SK-N-SH treated with all-trans-retinoic acid at 6 μM for 48 hours (cell line): ENCODE measurements at regions not wholly inside any gene's neighbourhood (a gene's known extent, or its start where the extent isn't known, plus 50 kb on each side); places are given as distances from the start of the nearest gene placed in this dataset.

Source experiments
- CSDC2 ChIP-seq: fragments of 250-450 bp; sonication (Bioruptor Pico); IDR thresholded peaks from 2 replicates; pipeline ENCODE4 v1.5.0; 2020; ENCODE audit warnings: mild to moderate bottlenecking, moderate library complexity
- ISL1 ChIP-seq: fragments of 250-450 bp; sonication (Bioruptor Pico); IDR thresholded peaks from 2 replicates; pipeline ENCODE4 v2.1.2; 2022; ENCODE audit warnings: mild to moderate bottlenecking, moderate library complexity
- OSR1 ChIP-seq: fragments of 250-450 bp; sonication (Bioruptor Pico); IDR thresholded peaks from 2 replicates; pipeline ENCODE4 v1.8.0; 2022; ENCODE audit warnings: moderate library complexity, mild to moderate bottlenecking, inconsistent platforms
- PPARA ChIP-seq: fragments of 250-450 bp; sonication (Bioruptor Pico); IDR thresholded peaks from 2 replicates; pipeline ENCODE4 v1.5.0; 2020; ENCODE audit warnings: mild to moderate bottlenecking, borderline replicate concordance
- SNAI2 ChIP-seq: fragments of 250-450 bp; sonication (Bioruptor Pico); IDR thresholded peaks from 2 replicates; pipeline ENCODE4 v1.5.0; 2020; ENCODE audit warnings: mild to moderate bottlenecking, moderate library complexity
- TCF4 ChIP-seq: fragments of 250-450 bp; sonication (Bioruptor Pico); IDR thresholded peaks from 2 replicates; pipeline ENCODE4 v1.8.0; 2021; ENCODE audit warnings: mild to moderate bottlenecking, moderate library complexity, borderline replicate concordance
- TF ChIP-seq, protein P1 (sequence below): fragments of 250-450 bp; sonication (Bioruptor Pico); IDR thresholded peaks from 2 replicates; pipeline ENCODE4 v1.8.0; 2021; ENCODE audit warnings: low read depth, mild to moderate bottlenecking, moderate library complexity, borderline replicate concordance
- TF ChIP-seq, protein P2 (sequence below): fragments of 250-450 bp; sonication (Bioruptor Pico); IDR thresholded peaks from 2 replicates; pipeline ENCODE4 v1.5.1; 2020; ENCODE audit warnings: low read depth, mild to moderate bottlenecking, moderate library complexity
- TF ChIP-seq, protein P3 (sequence below): fragments of 250-450 bp; sonication (Bioruptor Pico); IDR thresholded peaks from 2 replicates; pipeline ENCODE4 v1.8.0; 2020; ENCODE audit warnings: mild to moderate bottlenecking, moderate library complexity, borderline replicate concordance

DNA sequence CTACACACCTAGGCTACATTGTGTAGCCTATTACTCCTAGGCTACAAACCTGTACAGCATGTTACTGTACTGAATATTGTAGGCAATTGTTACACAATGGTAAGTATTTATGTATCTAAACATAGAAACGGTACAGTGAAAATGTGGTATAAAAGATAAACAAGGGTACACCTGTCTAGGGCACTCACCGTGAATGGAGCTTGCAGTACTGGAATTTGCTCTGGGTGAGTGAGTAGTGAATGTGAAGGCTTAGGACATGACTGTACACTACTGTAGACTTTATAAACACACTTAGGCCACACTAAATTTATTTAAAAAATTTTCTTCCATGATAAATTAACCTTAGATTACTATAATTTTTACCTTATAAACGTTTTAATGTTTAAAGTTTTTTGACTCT, 171.7 kb upstream of the NCAM1 start:
- TF ChIP-seq, protein P1, sequence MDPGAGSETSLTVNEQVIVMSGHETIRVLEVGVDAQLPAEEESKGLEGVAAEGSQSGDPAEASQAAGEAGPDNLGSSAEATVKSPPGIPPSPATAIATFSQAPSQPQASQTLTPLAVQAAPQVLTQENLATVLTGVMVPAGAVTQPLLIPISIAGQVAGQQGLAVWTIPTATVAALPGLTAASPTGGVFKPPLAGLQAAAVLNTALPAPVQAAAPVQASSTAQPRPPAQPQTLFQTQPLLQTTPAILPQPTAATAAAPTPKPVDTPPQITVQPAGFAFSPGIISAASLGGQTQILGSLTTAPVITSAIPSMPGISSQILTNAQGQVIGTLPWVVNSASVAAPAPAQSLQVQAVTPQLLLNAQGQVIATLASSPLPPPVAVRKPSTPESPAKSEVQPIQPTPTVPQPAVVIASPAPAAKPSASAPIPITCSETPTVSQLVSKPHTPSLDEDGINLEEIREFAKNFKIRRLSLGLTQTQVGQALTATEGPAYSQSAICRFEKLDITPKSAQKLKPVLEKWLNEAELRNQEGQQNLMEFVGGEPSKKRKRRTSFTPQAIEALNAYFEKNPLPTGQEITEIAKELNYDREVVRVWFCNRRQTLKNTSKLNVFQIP (CRISPR knock-in tag), result no peak
- TF ChIP-seq TCF4 (CRISPR knock-in tag) (no peak), SNAI2 (CRISPR knock-in tag) (no peak), PPARA (CRISPR knock-in tag) (no peak), OSR1 (CRISPR knock-in tag) (no peak), ISL1 (CRISPR knock-in tag) (no peak), CSDC2 (CRISPR knock-in tag) (no peak)
- TF ChIP-seq, protein P2, sequence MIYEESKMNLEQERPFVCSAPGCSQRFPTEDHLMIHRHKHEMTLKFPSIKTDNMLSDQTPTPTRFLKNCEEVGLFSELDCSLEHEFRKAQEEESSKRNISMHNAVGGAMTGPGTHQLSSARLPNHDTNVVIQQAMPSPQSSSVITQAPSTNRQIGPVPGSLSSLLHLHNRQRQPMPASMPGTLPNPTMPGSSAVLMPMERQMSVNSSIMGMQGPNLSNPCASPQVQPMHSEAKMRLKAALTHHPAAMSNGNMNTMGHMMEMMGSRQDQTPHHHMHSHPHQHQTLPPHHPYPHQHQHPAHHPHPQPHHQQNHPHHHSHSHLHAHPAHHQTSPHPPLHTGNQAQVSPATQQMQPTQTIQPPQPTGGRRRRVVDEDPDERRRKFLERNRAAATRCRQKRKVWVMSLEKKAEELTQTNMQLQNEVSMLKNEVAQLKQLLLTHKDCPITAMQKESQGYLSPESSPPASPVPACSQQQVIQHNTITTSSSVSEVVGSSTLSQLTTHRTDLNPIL, result no peak
- TF ChIP-seq, protein P3, sequence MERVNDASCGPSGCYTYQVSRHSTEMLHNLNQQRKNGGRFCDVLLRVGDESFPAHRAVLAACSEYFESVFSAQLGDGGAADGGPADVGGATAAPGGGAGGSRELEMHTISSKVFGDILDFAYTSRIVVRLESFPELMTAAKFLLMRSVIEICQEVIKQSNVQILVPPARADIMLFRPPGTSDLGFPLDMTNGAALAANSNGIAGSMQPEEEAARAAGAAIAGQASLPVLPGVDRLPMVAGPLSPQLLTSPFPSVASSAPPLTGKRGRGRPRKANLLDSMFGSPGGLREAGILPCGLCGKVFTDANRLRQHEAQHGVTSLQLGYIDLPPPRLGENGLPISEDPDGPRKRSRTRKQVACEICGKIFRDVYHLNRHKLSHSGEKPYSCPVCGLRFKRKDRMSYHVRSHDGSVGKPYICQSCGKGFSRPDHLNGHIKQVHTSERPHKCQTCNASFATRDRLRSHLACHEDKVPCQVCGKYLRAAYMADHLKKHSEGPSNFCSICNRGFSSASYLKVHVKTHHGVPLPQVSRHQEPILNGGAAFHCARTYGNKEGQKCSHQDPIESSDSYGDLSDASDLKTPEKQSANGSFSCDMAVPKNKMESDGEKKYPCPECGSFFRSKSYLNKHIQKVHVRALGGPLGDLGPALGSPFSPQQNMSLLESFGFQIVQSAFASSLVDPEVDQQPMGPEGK (CRISPR knock-in tag), result no peak
